Activated CD8-positive, alpha-beta memory T cell treated with anti-CD3 and anti-CD28 coated beads, Interleukin-2, amount 50 U/mL, for 1 hour (primary cell): ENCODE measurements at regions not wholly inside any gene's neighbourhood (a gene's known extent, or its start where the extent isn't known, plus 50 kb on each side); places are given as distances from the start of the nearest gene placed in this dataset.

ENCODE experiments used
- DNase-seq: peaks from one replicate; pipeline ENCODE4 v3.0.0-alpha.2; 2020; ENCODE audit errors: extremely low read depth

GRCh38 chr13:73216381-73216831, 157.6 kb downstream of the KLF5 start:
- DNase-seq: no peak

- DNase-seq: no peak
Measured at GRCh38 chr13:73215823-73216222, 157.0 kb downstream of the KLF5 start.

GRCh38 chr13:73212482-73212881, 153.7 kb downstream of the KLF5 start:
- no peak for DNase-seq

GRCh38 chr13:73210218-73210883, 151.5 kb downstream of the KLF5 start:
- no peak for DNase-seq

GRCh38 chr13:73204952-73205351, 146.1 kb downstream of the KLF5 start:
- DNase-seq: no peak

GRCh38 chr13:73201626-73202025, 142.8 kb downstream of the KLF5 start:
- DNase-seq: no peak

GRCh38 chr13:73198991-73199411, 140.2 kb downstream of the KLF5 start:
- DNase-seq: no peak

- no peak for DNase-seq
Measured at GRCh38 chr13:73195091-73195490, 136.3 kb downstream of the KLF5 start.

GRCh38 chr13:73194310-73194709, 135.5 kb downstream of the KLF5 start:
- DNase-seq: no peak

GRCh38 chr13:73193554-73193953, 134.7 kb downstream of the KLF5 start:
- DNase-seq: no peak

GRCh38 chr13:73190477-73190876, 131.7 kb downstream of the KLF5 start:
- no peak for DNase-seq

GRCh38 chr13:73189776-73190175, 131.0 kb downstream of the KLF5 start:
- no peak for DNase-seq

GRCh38 chr13:73189362-73189761, 130.6 kb downstream of the KLF5 start:
- DNase-seq: no peak

GRCh38 chr13:73187106-73187505, 128.3 kb downstream of the KLF5 start:
- DNase-seq: no peak

GRCh38 chr13:73179650-73180274, 121.0 kb downstream of the KLF5 start:
- DNase-seq: no peak

GRCh38 chr13:73177916-73178565, 119.2 kb downstream of the KLF5 start:
- DNase-seq: no peak

GRCh38 chr13:73177017-73177416, 118.2 kb downstream of the KLF5 start:
- DNase-seq: no peak

- DNase-seq: no peak
Measured at GRCh38 chr13:73174521-73175010, 115.8 kb downstream of the KLF5 start.

- DNase-seq: no peak
Measured at GRCh38 chr13:73173279-73173811, 114.5 kb downstream of the KLF5 start.

GRCh38 chr13:73171926-73172325, 113.1 kb downstream of the KLF5 start:
- no peak for DNase-seq

- DNase-seq: no peak
Measured at GRCh38 chr13:73171271-73171682, 112.5 kb downstream of the KLF5 start.

- DNase-seq: no peak
Measured at GRCh38 chr13:73169971-73170370, 111.2 kb downstream of the KLF5 start.

GRCh38 chr13:73168953-73169401, 110.2 kb downstream of the KLF5 start:
- no peak for DNase-seq
